Panc1 (cell line): ENCODE measurements at regions not wholly inside any gene's neighbourhood (a gene's known extent, or its start where the extent isn't known, plus 50 kb on each side); places are given as distances from the start of the nearest gene placed in this dataset.
"Not testable (repeated sequence)": the region's sequence is repeated elsewhere in the genome, so short reads cannot be mapped to it uniquely, and the experiment has no call there.

Experiments
- ATAC-seq: fragments of 200-7000 bp; cut with Tn5 transposase; 2 replicates; pipeline ENCODE4 v1.9.1; 2020; ENCODE audit warnings: mild to moderate bottlenecking, moderate library complexity
- BruUV-seq: library from RNA; stranded (reverse); fragments of 400-500 nt; replicated peaks from 2 replicates; lab custom pipeline; 2021; lab: Mats Ljungman, UMichigan
- CTCF ChIA-PET: fragments of 300-600 bp; sonication (Branson Sonifier 250); formaldehyde crosslinking; loops from one replicate; lab custom pipeline; 2022; ENCODE audit warnings: antibody characterized with exemption; lab: Charles Lee
- POLR2A ChIA-PET: fragments of 300-600 bp; sonication (Branson Sonifier 250); formaldehyde crosslinking; loops from one replicate; lab custom pipeline; 2022; ENCODE audit warnings: antibody characterized with exemption; lab: Charles Lee
- DNase-seq: peaks from one replicate; pipeline ENCODE4 v3.0.0-alpha.2; 2010; ENCODE audit warnings: low read depth, low spot score
- H3K27ac ChIP-seq: 2 replicates; pipeline ENCODE4 v1.5.1; 2011; ENCODE audit warnings: mild to moderate bottlenecking, low read length, inconsistent platforms
- H3K27me3 ChIP-seq: fragments of 200-500 bp; sonication (Bioruptor generic); 2 replicates; pipeline ENCODE4 v1.6.0; 2014; ENCODE audit warnings: low read length, inconsistent platforms; ENCODE audit not compliant: control insufficient read depth, insufficient read depth
- H3K36me3 ChIP-seq: fragments of 200-500 bp; sonication (Bioruptor generic); 2 replicates; pipeline ENCODE4 v1.5.1; 2014; ENCODE audit warnings: inconsistent platforms, mild to moderate bottlenecking, low read length, moderate library complexity; ENCODE audit not compliant: control insufficient read depth, insufficient read depth
- H3K4me1 ChIP-seq: 2 replicates; pipeline ENCODE4 v1.5.1; 2011; ENCODE audit warnings: inconsistent platforms, mild to moderate bottlenecking, low read length, moderate library complexity; ENCODE audit not compliant: control insufficient read depth, insufficient read depth
- H3K4me3 ChIP-seq, 2 experiments: 2 replicates each; pipeline ENCODE4 v1.5.1; 2011 to 2012; ENCODE audit warnings: low read depth in 2 of 2, low read length in 2 of 2, mild to moderate bottlenecking in 2 of 2, inconsistent platforms in 1 of 2, moderate library complexity in 1 of 2
- H3K9me3 ChIP-seq: fragments of 200-500 bp; sonication (Bioruptor generic); 2 replicates; pipeline ENCODE4 v1.5.1; 2014; ENCODE audit warnings: low read depth, mild to moderate bottlenecking, inconsistent platforms, low read length, moderate library complexity; ENCODE audit not compliant: control insufficient read depth, insufficient read depth
- in situ Hi-C: cut with HindIII; loops from 2 replicates; pipeline ENCODE4 v1.10.0; 2016; ENCODE audit warnings: low sequenced_read_pairs, low pct_unique_long_range_greater_than_20kb
- intact Hi-C: fragments of 100-400 bp; cut with micrococcal nuclease; formaldehyde crosslinking; loops from one replicate; pipeline ENCODE4 v1.10.0; 2022; ENCODE audit not compliant: unreplicated experiment

GRCh38 chr15:22616976-22617375, 158.3 kb downstream of the GOLGA6L22 start:
- CTCF ChIA-PET, BruUV-seq, POLR2A ChIA-PET, ATAC-seq, H3K27me3 ChIP-seq, in situ Hi-C loops, DNase-seq, H3K36me3 ChIP-seq, H3K4me3 ChIP-seq, H3K27ac ChIP-seq, H3K4me1 ChIP-seq, intact Hi-C loops, H3K9me3 ChIP-seq: not testable (repeated sequence)

- not testable (repeated sequence) for H3K36me3 ChIP-seq, BruUV-seq
These were observed 154.7 kb upstream of the NIPA1 start for GRCh38 chr15:22631789-22632188.

GRCh38 chr15:22639983-22640382, 146.5 kb upstream of the NIPA1 start:
- in situ Hi-C loops, H3K27ac ChIP-seq, BruUV-seq, H3K27me3 ChIP-seq, ATAC-seq, CTCF ChIA-PET, H3K36me3 ChIP-seq, intact Hi-C loops, H3K4me3 ChIP-seq, H3K9me3 ChIP-seq, DNase-seq, H3K4me1 ChIP-seq, POLR2A ChIA-PET: not testable (repeated sequence)

More at GRCh38 chr15:22631789-22632188, 154.7 kb upstream of the NIPA1 start:
- H3K9me3 ChIP-seq, H3K27me3 ChIP-seq, POLR2A ChIA-PET, H3K4me3 ChIP-seq, ATAC-seq, H3K27ac ChIP-seq, H3K4me1 ChIP-seq, CTCF ChIA-PET, intact Hi-C loops, in situ Hi-C loops, DNase-seq: not testable (repeated sequence)

GRCh38 chr15:22649458-22649857, 137.0 kb upstream of the NIPA1 start:
- H3K9me3 ChIP-seq, DNase-seq, BruUV-seq, H3K4me1 ChIP-seq, H3K27me3 ChIP-seq, H3K27ac ChIP-seq, POLR2A ChIA-PET, H3K4me3 ChIP-seq, in situ Hi-C loops, intact Hi-C loops, CTCF ChIA-PET, H3K36me3 ChIP-seq, ATAC-seq: not testable (repeated sequence)

- H3K27ac ChIP-seq, POLR2A ChIA-PET, H3K36me3 ChIP-seq, CTCF ChIA-PET, ATAC-seq, H3K9me3 ChIP-seq, in situ Hi-C loops, H3K27me3 ChIP-seq, BruUV-seq, H3K4me1 ChIP-seq, H3K4me3 ChIP-seq, DNase-seq, intact Hi-C loops: not testable (repeated sequence)
These were observed 135.3 kb upstream of the NIPA1 start for GRCh38 chr15:22651179-22651578.

GRCh38 chr15:22664294-22665058, 122.0 kb upstream of the NIPA1 start:
- H3K27me3 ChIP-seq, DNase-seq, intact Hi-C loops, CTCF ChIA-PET, in situ Hi-C loops, H3K36me3 ChIP-seq, H3K9me3 ChIP-seq, H3K4me1 ChIP-seq, BruUV-seq, POLR2A ChIA-PET: not testable (repeated sequence)
- peak overlapping the region; percentile 81; the same call in 1 of the 2 replicates for H3K27ac ChIP-seq
- peak overlapping the region; percentile 49 to 59 for H3K4me3 ChIP-seq
- ATAC-seq: peak; percentile 98

- in situ Hi-C loops, ATAC-seq, DNase-seq, H3K9me3 ChIP-seq, H3K36me3 ChIP-seq, H3K27me3 ChIP-seq, POLR2A ChIA-PET, intact Hi-C loops, BruUV-seq, H3K4me1 ChIP-seq, CTCF ChIA-PET: not testable (repeated sequence)
- peak overlapping the region; percentile 49 to 59 for H3K4me3 ChIP-seq
- peak overlapping the region; percentile 81 for H3K27ac ChIP-seq
These were observed 121.3 kb upstream of the NIPA1 start for GRCh38 chr15:22665059-22665702.
